Heart left ventricle (tissue), 13 donors: ENCODE measurements at regions not wholly inside any gene's neighbourhood (a gene's known extent, or its start where the extent isn't known, plus 50 kb on each side); places are given as distances from the start of the nearest gene placed in this dataset.

Experiments
- CTCF ChIP-seq, 12 donors: fragments of 200-600 bp; sonication (generic) in 4 of 12; IDR thresholded peaks; one replicate each; pipeline versions ENCODE4 v1.5.0 to v1.8.0; 2018 to 2022; ENCODE audit warnings: antibody characterized with exemption in 12 of 12, mild to moderate bottlenecking in 5 of 12
- POLR2A ChIP-seq, 2 donors: fragments of 450-650 bp; IDR thresholded peaks; one replicate each; pipeline ENCODE4 v1.6.1; 2017; ENCODE audit warnings: antibody characterized with exemption in 2 of 2, mild to moderate bottlenecking in 2 of 2, moderate library complexity in 2 of 2
- donor health status: ischemic (EF 13 %, LVEDD 7.1; RV severe dilation, severe dysfunction).
- donor health status: DM: no; HTN: yes; CAD: no.
- donor health status: DM: no; HTN: no; CAD: no.
- donor health status: ischemic (EF 25% LVEDD 6.9; RV normal size, moderate dysfunction).
- donor health status: ischemic (EF 25% LVEDD 5.7; RV mildly dilated, moderate dysfunction).
- donor health status: ischemic (EF 35%, LVEDD 5.7; RV mildly dilated, moderate dysfunction).
- donor health status: nonischemic (EF 11% LVEDD 7.7; RV severe dilation, severe dysfunction).
- donor health status: DM: yes; HTN: yes; CAD: no.
- donor health status: PGD.
- donor health status: ischemic (EF 29% LVEDD 5.4; RV normal size, mild dysfunction).
- donor health status: nonischemic (EF 23%, LVEDD 6.1; RV moderate dilation, normal function).

GRCh38 chr12:61880186-61880585, 380.0 kb upstream of the USP15 start:
- TF ChIP-seq CTCF (IDR thresholded peaks at IDR 0.05), result no peak
- no peak for TF ChIP-seq POLR2A (IDR thresholded peaks at IDR 0.05)
